Left ventricle myocardium inferior (tissue), 1 donor: ENCODE measurements at regions not wholly inside any gene's neighbourhood (a gene's known extent, or its start where the extent isn't known, plus 50 kb on each side); places are given as distances from the start of the nearest gene placed in this dataset. TPM values are rescaled to one million over a fixed set of nuclear protein-coding genes. Genes with fewer than 3 reads are reported as not detected.

Experiments
- DNase-seq: peaks from one replicate; pipeline ENCODE4 v3.0.0-alpha.2; 2020
- H3K27ac ChIP-seq: fragments of 200-600 bp; replicated peaks from 2 replicates; pipeline ENCODE4 v1.8.0; 2021
- H3K27me3 ChIP-seq: fragments of 200-600 bp; 2 replicates; pipeline ENCODE4 v1.8.0; 2021; ENCODE audit warnings: low read depth
- H3K36me3 ChIP-seq: fragments of 200-600 bp; 2 replicates; pipeline ENCODE4 v1.8.0; 2021
- H3K4me1 ChIP-seq: fragments of 200-600 bp; 2 replicates; pipeline ENCODE4 v1.8.0; 2021
- H3K4me3 ChIP-seq: fragments of 200-600 bp; 2 replicates; pipeline ENCODE4 v1.8.0; 2021; ENCODE audit warnings: mild to moderate bottlenecking, moderate library complexity
- H3K9me3 ChIP-seq: fragments of 200-600 bp; replicated peaks from 2 replicates; pipeline ENCODE4 v1.8.0; 2021
- CTCF ChIP-seq: fragments of 200-600 bp; IDR thresholded peaks from 2 replicates; pipeline ENCODE4 v1.8.0; 2021; ENCODE audit warnings: antibody characterized with exemption, mild to moderate bottlenecking, borderline replicate concordance
- intact Hi-C: fragments of 100-400 bp; cut with micrococcal nuclease; formaldehyde crosslinking; loops from one replicate; pipeline ENCODE4 v1.11.0; 2022
- microRNA-seq: library from miRNA; unstranded; fragments of <30 nt; microRNA quantifications from one replicate; pipeline ENCODE4 v1.2.0, GENCODE V29; 2020
- donor health status: DM: no; HTN: yes; CAD: no; lungs with severe emphysema.

GRCh38 chr11:70948855-70949531, 303.4 kb downstream of the SHANK2 start:
- H3K27ac ChIP-seq: no peak overlapping the region
- no peak overlapping the region for H3K4me3 ChIP-seq
- peaks cover 22% of the 10 kb centered on the region for H3K27me3 ChIP-seq
- no peaks in the 10 kb centered on the region for H3K36me3 ChIP-seq
- no peak for TF ChIP-seq CTCF
- DNase-seq: no peak
- H3K9me3 ChIP-seq: peaks cover 7% of the 10 kb centered on the region
- intact Hi-C loops: no loop called here
- H3K4me1 ChIP-seq: no peaks in the 10 kb centered on the region

GRCh38 chr11:70951139-70951804, 301.1 kb downstream of the SHANK2 start:
- DNase-seq: no peak
- Histone ChIP-seq H3K4me1 (no peaks in the 10 kb centered on the region), H3K27ac (no peak overlapping the region), H3K27me3 (peaks cover 14% of the 10 kb centered on the region), H3K9me3 (no peaks in the 10 kb centered on the region), H3K36me3 (no peaks in the 10 kb centered on the region), H3K4me3 (no peak overlapping the region)
- no peak for TF ChIP-seq CTCF
- intact Hi-C loops: no loop called here

GRCh38 chr11:70952191-70952590, 300.2 kb downstream of the SHANK2 start:
- DNase-seq: no peak
- H3K27me3 ChIP-seq: peaks cover 14% of the 10 kb centered on the region
- no peaks in the 10 kb centered on the region for H3K4me1 ChIP-seq
- no peaks in the 10 kb centered on the region for H3K9me3 ChIP-seq
- TF ChIP-seq CTCF: no peak
- no peak overlapping the region for H3K27ac ChIP-seq
- no peaks in the 10 kb centered on the region for H3K36me3 ChIP-seq
- no peak overlapping the region for H3K4me3 ChIP-seq
- intact Hi-C loops: no loop called here

- Histone ChIP-seq H3K9me3 (no peaks in the 10 kb centered on the region), H3K27ac (no peak overlapping the region), H3K27me3 (peaks cover 14% of the 10 kb centered on the region), H3K36me3 (no peaks in the 10 kb centered on the region), H3K4me3 (no peak overlapping the region), H3K4me1 (no peaks in the 10 kb centered on the region)
- intact Hi-C loops: no loop called here
- no peak for DNase-seq
- TF ChIP-seq CTCF: no peak
These were observed 298.7 kb downstream of the SHANK2 start for GRCh38 chr11:70953720-70954119.

DNA sequence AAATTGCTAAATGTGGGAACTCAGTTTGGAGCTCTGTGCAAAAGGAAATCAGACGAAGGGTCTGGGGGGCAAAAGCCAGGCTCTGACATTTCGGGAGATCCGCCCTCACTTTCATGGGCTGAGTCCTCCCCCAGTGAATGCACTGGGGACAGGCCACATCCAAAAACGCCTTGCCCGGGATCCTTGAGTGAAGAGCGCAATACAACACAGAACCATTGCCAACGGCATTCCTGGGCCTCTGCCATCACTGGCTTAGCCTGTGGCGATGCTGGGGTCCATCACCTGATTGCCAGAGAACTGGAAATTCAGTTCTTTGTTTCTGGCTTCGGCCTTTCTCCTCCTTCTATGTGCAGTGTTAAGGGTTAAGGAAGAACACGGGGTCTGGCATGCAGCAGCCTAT, 297.9 kb downstream of the SHANK2 start:
- TF ChIP-seq CTCF: no peak
- H3K27me3 ChIP-seq: peaks cover 14% of the 10 kb centered on the region
- no peak overlapping the region for H3K4me3 ChIP-seq
- H3K9me3 ChIP-seq: no peaks in the 10 kb centered on the region
- no peak overlapping the region for H3K27ac ChIP-seq
- DNase-seq: no peak
- no peaks in the 10 kb centered on the region for H3K4me1 ChIP-seq
- intact Hi-C loops: no loop called here
- no peaks in the 10 kb centered on the region for H3K36me3 ChIP-seq

Small RNA genes lying in the stretch of these regions (microRNA-seq; reads per million reads assigned to microRNA genes)
- gene MIR3664: not detected
